ENCODE measurements at regions not wholly inside any gene's neighbourhood (a gene's known extent, or its start where the extent isn't known, plus 50 kb on each side); places are given as distances from the start of the nearest gene placed in this dataset.
"Not testable (repeated sequence)": the region's sequence is repeated elsewhere in the genome, so short reads cannot be mapped to it uniquely, and the experiment has no call there.

DNA sequence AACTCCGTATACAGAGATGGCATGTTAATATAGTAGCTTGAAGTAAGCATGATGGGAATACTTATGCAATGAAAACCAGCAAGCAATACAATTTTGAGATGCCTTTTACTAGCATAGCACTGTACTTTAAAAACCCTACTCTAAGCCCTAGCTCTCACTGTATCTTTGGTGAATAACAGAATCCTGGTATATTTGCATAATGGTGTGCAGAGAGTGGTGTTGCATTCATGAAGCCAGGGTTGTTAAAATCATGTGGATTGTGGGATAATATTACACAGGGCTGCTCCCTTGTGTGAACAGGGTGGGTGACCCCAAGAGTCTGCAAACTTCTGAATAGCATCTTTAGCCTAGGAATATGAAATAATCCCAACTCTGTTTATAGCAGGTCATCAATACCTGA lies 105.2 kb upstream of the BMP2 start:
- no peak for DNase-seq (ENCODE audit: low read depth, low spot score)

- DNase-seq (ENCODE audit: low read depth, low spot score) = no peak
These were observed 107.0 kb upstream of the BMP2 start for GRCh38 chr20:6660441-6660840.

- DNase-seq (ENCODE audit: low read depth, low spot score) = not testable (repeated sequence)
These were observed 108.6 kb upstream of the BMP2 start for GRCh38 chr20:6658909-6659308.

- DNase-seq (ENCODE audit: low read depth, low spot score) = no peak
These were observed 109.6 kb upstream of the BMP2 start for GRCh38 chr20:6657904-6658303.

DNA sequence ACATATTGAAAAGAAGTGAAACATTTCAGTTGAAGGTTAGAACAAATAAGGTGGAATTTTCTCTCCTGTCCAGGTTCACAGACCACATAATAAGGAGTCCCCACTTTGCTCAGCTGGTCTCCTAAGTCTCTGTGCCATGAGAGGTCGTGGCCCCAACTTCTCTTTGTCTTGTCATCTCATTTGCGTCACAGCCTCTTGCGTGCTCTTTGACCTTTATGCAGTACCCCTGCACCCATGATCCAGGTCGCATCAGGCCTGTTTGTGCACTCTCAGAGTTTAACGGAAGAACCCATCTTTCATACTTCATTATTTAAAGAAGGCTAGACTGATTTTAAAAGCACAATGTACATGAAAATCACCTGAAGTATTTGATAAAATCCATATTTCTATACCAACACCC lies 110.4 kb upstream of the BMP2 start:
- no peak for DNase-seq (ENCODE audit: low read depth, low spot score)

DNA sequence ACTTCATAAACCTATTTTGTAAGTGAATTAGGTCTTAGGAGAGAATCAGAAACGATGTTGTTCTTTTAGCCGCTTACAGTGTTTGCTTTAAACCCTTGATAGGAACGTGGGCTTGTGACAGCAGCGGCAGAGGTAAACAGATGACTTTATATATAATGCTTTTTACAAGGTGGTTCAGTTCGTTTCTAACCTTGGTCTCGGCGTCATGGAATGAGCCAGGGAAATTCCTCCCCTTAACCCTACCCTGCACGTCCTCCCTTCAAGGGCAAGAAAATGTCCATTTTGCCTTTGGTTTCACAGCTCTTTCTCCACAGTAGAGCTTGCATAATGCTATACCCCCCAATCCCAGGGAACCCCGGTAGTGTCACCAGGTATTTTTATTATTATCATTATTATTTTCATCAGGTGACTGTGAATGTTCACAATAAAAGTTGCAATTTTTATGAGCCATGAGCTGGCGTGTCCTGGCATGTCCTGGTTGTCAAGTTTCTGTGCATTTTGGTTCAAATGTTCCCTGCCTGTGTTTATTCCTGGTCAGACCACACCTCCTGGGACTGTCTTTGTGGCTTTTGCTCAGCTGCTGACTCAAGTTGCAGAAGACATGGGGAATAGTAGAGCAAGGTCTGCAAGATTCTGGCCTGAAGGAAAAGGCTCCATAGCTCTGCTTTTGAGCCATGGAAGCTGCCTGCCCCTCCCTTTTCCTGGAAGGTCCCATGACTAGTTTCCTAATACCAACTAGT lies 112.8 kb upstream of the BMP2 start:
- DNase-seq (ENCODE audit: low read depth, low spot score) = no peak

DNA sequence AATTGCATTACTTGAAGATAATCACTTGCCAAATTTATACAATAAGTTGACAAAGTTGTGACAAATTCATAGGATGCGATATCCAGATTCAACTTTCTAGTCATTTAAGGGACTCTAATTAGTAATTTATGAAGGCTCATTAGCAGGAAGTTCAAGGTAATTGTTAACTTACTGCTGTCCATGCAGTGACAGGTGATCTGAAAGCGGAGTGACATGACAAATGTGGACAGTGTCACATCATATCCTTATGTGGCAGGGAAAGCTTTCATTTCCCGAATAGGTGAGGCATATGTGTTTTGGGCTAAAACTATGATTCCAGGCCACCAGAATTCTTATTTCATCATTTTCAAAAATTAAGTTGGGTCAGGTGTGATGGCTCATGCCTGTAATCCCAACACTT lies 115.9 kb upstream of the BMP2 start:
- DNase-seq (ENCODE audit: low read depth, low spot score) = no peak

DNA sequence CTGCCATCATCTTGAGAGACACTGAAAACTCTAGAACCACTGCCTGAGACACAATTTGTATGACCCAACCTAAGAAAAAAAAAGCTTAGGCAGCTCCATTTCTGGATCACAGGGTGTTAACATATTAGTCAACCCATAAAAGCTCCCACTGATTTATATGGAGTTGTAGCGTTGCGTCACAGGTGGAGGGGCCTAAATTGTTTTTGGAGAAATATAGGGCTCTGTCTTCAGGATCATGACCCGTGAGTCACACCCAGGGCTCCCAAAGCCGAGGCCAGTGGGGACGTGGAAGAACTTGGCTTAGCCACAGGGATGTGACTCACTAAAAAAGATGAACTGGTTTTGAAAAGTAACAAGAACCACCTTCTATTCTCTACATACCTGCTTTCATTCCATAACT lies 116.5 kb upstream of the BMP2 start:
- DNase-seq (ENCODE audit: low read depth, low spot score) = no peak

GRCh38 chr20:6646021-6646636 lies 121.4 kb upstream of the BMP2 start:
- no peak for DNase-seq (ENCODE audit: low read depth, low spot score)

DNA sequence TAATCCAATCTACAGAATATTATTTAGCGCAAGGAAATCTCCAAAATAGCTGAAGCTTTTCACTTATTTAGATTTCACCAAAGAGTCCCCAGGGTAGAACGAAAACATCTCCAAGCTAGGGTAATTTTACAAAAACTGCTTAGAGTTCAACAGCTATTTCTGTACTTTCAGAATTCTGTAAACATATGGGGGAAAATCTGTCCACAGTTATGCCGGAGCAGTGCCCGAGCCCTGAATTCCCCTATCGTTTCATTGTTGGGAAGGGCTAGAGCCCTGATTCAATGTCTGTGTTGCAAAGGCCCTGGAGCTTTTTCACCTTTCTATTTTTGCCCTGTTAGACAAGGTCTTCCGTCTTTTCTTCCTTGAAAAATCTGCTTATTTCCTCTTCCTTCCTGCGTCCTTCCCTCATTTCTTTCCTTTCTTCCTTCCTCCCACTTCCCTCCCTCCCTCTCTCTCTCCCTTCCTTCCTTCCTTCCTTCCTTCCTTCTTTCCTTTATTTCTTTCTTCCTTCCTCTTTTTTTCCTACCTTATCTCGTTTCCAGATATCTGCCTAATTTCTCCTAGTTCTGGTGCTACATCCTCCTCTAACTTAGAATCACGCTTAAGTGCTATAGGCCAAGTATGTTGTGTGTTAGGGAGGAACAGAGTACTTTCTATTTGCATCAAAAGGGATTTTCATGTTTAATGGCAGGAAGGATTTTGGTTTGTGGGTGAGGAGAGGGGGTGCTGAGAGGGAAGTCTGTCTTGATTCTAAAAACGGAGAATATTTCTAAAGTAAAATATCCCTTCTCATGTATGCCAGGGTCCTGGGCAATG lies 122.5 kb upstream of the BMP2 start:
- DNase-seq (ENCODE audit: low read depth, low spot score) = no peak

GRCh38 chr20:6641012-6641411 lies 126.5 kb upstream of the BMP2 start:
- DNase-seq (ENCODE audit: low read depth, low spot score) = no peak

GRCh38 chr20:6637160-6637579 lies 130.3 kb upstream of the BMP2 start:
- DNase-seq (ENCODE audit: low read depth, low spot score) = peak; percentile 58

DNA sequence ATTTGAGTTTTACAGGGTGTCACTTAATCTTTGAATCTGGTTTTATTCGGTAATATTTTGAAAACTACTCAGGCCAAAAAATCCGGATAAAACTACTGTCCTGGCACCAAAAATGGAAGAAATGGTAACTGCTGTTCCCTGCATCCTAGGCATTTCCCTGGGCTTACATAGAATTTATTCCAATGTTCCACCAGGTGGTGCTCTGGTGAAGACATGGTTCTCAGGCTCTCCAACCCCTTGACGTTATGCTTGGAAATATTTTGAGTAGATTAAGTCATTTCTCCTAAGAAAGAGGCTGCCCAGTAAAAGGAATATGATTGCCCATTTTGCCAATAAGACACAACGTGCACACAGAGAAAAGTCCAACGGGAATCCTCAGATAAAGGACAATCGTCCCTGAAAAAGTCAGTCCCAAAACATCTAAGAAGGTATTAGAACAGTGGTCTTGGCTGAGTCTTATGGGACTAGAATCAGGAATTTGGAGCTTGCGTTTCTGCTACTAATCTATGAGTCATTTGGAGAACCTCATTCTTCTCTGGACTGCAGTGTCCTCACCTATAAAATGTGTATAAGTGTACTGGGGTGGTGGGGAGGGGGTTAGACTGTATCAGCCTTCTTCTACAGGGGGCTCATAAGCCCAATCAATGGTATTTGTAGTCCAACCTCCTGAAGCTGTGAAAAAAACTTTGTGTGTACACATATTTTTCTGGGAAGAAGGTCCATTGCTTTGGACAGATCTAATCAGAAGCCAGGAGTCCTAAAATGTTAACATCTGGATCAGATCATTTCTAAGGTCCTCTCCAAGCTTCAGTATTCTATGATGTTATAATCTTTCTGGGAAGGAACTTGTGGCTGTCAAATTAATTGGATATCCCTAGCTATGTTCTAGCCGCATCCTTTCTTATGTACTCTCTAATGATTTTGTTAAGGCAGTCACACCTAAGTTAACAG lies 131.0 kb upstream of the BMP2 start:
- DNase-seq (ENCODE audit: low read depth, low spot score) = peak; percentile 27

DNA sequence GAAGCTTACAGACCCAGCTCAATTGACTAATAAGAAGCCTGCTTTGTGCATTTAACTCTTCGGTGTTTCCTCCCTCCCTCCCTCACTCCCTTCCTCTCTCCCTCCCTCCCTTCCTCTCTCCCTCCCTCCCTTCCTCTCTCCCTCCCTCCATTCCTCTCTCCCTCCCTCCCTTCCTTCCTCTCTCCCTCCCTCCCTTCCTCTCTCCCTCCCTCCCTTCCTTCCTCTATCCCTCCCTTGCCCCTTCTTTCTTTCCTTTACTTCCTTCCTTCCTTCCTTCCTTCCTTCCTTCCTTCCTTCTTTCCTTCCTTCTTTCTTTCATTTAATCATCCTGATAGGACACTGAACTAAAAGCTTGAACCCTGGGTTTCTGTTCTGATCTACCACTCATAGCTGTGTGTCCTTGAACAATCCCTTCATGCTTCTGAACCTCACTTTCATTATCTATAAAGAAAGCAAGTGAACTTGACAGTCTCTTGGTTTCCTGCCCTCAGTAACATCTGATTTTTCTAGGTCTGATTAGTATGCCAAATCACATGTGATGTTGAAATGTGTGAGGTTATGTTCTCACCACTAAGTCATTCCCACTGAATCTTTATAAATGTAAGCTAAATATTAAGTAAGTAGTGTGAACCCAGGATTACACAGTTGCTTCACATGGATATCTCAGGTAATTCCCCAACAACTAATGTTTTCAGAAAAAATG lies 132.3 kb upstream of the BMP2 start:
- no peak for DNase-seq (ENCODE audit: low read depth, low spot score)

- DNase-seq (ENCODE audit: low read depth, low spot score) = no peak
These were observed 135.3 kb upstream of the BMP2 start for GRCh38 chr20:6632187-6632586.

GRCh38 chr20:6630514-6630913 lies 137.0 kb upstream of the BMP2 start:
- no peak for DNase-seq (ENCODE audit: low read depth, low spot score)

GRCh38 chr20:6629564-6629963 lies 137.9 kb upstream of the BMP2 start:
- no peak for DNase-seq (ENCODE audit: low read depth, low spot score)

DNA sequence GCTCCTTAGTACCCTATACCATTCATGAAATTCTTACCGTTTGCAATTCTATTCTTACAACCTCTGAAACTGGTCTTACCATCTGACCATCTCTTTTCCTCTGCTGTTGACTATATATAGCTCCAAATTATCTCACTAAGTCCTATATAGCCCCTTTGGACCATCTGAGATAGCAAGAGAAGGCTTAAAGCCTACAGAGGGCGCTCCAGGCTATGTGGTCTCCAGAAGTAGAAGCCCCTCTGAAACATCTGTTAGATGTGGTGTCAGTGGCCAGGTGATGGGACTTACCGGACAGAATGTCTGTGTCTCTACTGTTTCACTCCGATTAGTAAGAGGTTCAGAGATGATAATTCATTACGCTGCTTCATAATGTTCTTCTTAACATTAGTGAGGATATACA lies 140.7 kb upstream of the BMP2 start:
- DNase-seq (ENCODE audit: low read depth, low spot score) = peak; percentile 34

GRCh38 chr20:6623989-6624388 lies 143.5 kb upstream of the BMP2 start:
- peak; percentile 65 for DNase-seq (ENCODE audit: low read depth, low spot score)

DNA sequence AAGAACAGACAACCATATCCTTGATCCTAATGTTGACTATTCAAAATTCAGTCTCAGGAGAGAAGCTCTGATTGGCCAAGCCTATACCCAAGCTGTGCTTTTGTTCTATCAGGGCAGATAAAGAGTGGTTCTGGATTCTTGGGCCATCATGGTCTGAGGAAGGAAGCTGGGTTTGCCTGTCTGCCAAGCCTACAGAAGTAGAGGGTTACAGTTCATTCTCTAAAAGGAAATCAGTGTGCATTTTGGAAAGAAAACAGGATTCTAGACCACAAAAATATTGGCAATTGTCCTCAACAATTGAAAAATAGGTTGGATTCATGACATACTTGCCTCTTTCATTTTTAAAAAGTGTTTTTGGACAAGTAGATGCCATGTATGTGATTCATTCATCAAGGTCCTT lies 145.4 kb upstream of the BMP2 start:
- DNase-seq (ENCODE audit: low read depth, low spot score) = no peak

- no peak for DNase-seq (ENCODE audit: low read depth, low spot score)
These were observed 149.4 kb upstream of the BMP2 start for GRCh38 chr20:6618051-6618450.

All from ELF-1 (cell line).